HCT116 (cell line): ENCODE measurements at regions not wholly inside any gene's neighbourhood (a gene's known extent, or its start where the extent isn't known, plus 50 kb on each side); places are given as distances from the start of the nearest gene placed in this dataset.

Experiments used
- ATAC-seq: fragments of 200-7000 bp; cut with Tn5 transposase; 2 replicates; pipeline ENCODE4 v1.9.1; 2020; ENCODE audit warnings: mild to moderate bottlenecking, moderate library complexity
- BruUV-seq: library from RNA; stranded (reverse); fragments of 400-500 nt; replicated peaks from 2 replicates; lab custom pipeline; 2021; lab: Mats Ljungman, UMichigan
- CTCF ChIA-PET: fragments of 300-600 bp; sonication (Branson Sonifier 250); formaldehyde crosslinking; loops from one replicate; lab custom pipeline; 2021; ENCODE audit warnings: antibody characterized with exemption; lab: Charles Lee
- POLR2A ChIA-PET: fragments of 300-600, 350-600 bp; sonication (Branson Sonifier 250); formaldehyde crosslinking; loops from one replicate; lab custom pipeline; 2021; ENCODE audit warnings: antibody characterized with exemption; lab: Charles Lee
- RAD21 ChIA-PET, 2 experiments: fragments of 300-600 bp; sonication (Branson Sonifier 250); formaldehyde crosslinking; loops; one replicate each; lab custom pipeline; 2023; ENCODE audit warnings: low total read pairs in 2 of 2; ENCODE audit not compliant: uncharacterized antibody in 2 of 2, unreplicated experiment in 2 of 2, low non-redundant PET in 1 of 2; lab: Charles Lee
- DNase-seq: peaks from one replicate; pipeline ENCODE4 v3.0.0-alpha.2; 2010; ENCODE audit warnings: low read depth, low spot score
- H2AFZ ChIP-seq: fragments of 200-600 bp; shearing (Covaris generic), sonication (generic); 2 replicates; pipeline ENCODE4 v1.6.1; 2017; ENCODE audit warnings: low read depth, mixed run types, mixed read lengths, antibody characterized with exemption, low read length; ENCODE audit not compliant: poor library complexity, severe bottlenecking
- H3K27ac ChIP-seq: 2 replicates; pipeline ENCODE4 v1.5.1; 2012; ENCODE audit warnings: low read depth, low read length
- H3K27me3 ChIP-seq: fragments of 200-600 bp; sonication (generic); 2 replicates; pipeline ENCODE4 v1.6.1; 2016; ENCODE audit warnings: mixed run types, low read length, mixed read lengths; ENCODE audit not compliant: insufficient read depth
- H3K36me3 ChIP-seq, 2 experiments: fragments of 200-500 bp in 1 of 2; fragments of 200-600 bp in 1 of 2; sonication (Bioruptor generic) in 1 of 2; sonication (generic) in 1 of 2; 2 replicates each; pipeline versions ENCODE4 v1.5.1 to v1.6.1; 2014 to 2016; ENCODE audit warnings: low read length in 2 of 2, inconsistent platforms in 1 of 2, mixed read lengths in 1 of 2, mixed run types in 1 of 2; ENCODE audit not compliant: insufficient read depth in 2 of 2, control insufficient read depth in 1 of 2
- H3K4me1 ChIP-seq, 2 experiments: fragments of 200-600 bp in 1 of 2; sonication (generic) in 1 of 2; 2 replicates each; pipeline versions ENCODE4 v1.5.1 to v1.6.1; 2012 to 2017; ENCODE audit warnings: low read length in 2 of 2, inconsistent platforms in 1 of 2, mild to moderate bottlenecking in 1 of 2, mixed read lengths in 1 of 2, mixed run types in 1 of 2, moderate library complexity in 1 of 2; ENCODE audit not compliant: insufficient read depth in 2 of 2, control insufficient read depth in 1 of 2
- H3K4me2 ChIP-seq: fragments of 200-600 bp; sonication (generic); 2 replicates; pipeline ENCODE4 v1.6.1; 2017; ENCODE audit warnings: mixed run types, low read length, mixed read lengths
- H3K4me3 ChIP-seq, 2 experiments: fragments of 200-600 bp in 1 of 2; sonication (generic) in 1 of 2; replicated peaks in 1 of 2; 2 replicates each; pipeline ENCODE4 v1.5.1; 2011 to 2016; ENCODE audit warnings: low read length in 2 of 2, control low read depth in 1 of 2, low read depth in 1 of 2, mild to moderate bottlenecking in 1 of 2, mixed read lengths in 1 of 2, mixed run types in 1 of 2
- H3K79me2 ChIP-seq: fragments of 200-600 bp; sonication (generic); 2 replicates; pipeline ENCODE4 v1.6.1; 2017; ENCODE audit warnings: mild to moderate bottlenecking, mixed run types, low read length, moderate library complexity, mixed read lengths; ENCODE audit not compliant: insufficient read depth
- H3K9ac ChIP-seq: fragments of 200-600 bp; sonication (generic); 2 replicates; pipeline ENCODE4 v1.6.1; 2016; ENCODE audit warnings: low read length, mixed read lengths
- H3K9me2 ChIP-seq: fragments of 200-600 bp; sonication (generic), shearing (Covaris generic); 2 replicates; pipeline ENCODE4 v1.6.1; 2017; ENCODE audit warnings: mixed run types, mild to moderate bottlenecking, moderate library complexity; ENCODE audit not compliant: insufficient read depth
- H3K9me3 ChIP-seq, 2 experiments: fragments of 200-500 bp in 1 of 2; fragments of 200-600 bp in 1 of 2; sonication (Bioruptor generic) in 1 of 2; sonication (generic) in 1 of 2; 2 replicates each; pipeline ENCODE4 v1.6.1; 2014 to 2017; ENCODE audit warnings: low read length in 2 of 2, mixed read lengths in 2 of 2, inconsistent platforms in 1 of 2, low read depth in 1 of 2, mild to moderate bottlenecking in 1 of 2, mixed run types in 1 of 2, moderate library complexity in 1 of 2; ENCODE audit not compliant: control insufficient read depth in 1 of 2, insufficient read depth in 1 of 2
- H4K20me1 ChIP-seq: fragments of 200-600 bp; sonication (generic), shearing (Covaris generic); 2 replicates; pipeline ENCODE4 v1.6.1; 2017; ENCODE audit warnings: mixed run types, mild to moderate bottlenecking, moderate library complexity; ENCODE audit not compliant: insufficient read depth
- ATF3 ChIP-seq: IDR thresholded peaks from 2 replicates; pipeline ENCODE4 v1.6.1; 2012
- CTCF ChIP-seq, 3 experiments: fragments of 200-600 bp in 1 of 3; sonication (generic) in 1 of 3; IDR thresholded peaks in 2 of 3; conservative IDR thresholded peaks in 1 of 3; 2 replicates each; pipeline ENCODE4 v1.5.1; 2012 to 2017; ENCODE audit warnings: low read depth in 2 of 3, low read length in 2 of 3, antibody characterized with exemption in 1 of 3, borderline replicate concordance in 1 of 3, control low read depth in 1 of 3, mild to moderate bottlenecking in 1 of 3, mixed read lengths in 1 of 3, mixed run types in 1 of 3, moderate library complexity in 1 of 3; ENCODE audit not compliant: insufficient read depth in 1 of 3
- EZH2 ChIP-seq: fragments of 200-600 bp; sonication (generic); IDR thresholded peaks from 2 replicates; pipeline ENCODE4 v1.6.1; 2017; ENCODE audit warnings: antibody characterized with exemption, mixed run types
- EZH2phosphoT487 ChIP-seq: fragments of 200-600 bp; IDR thresholded peaks from 2 replicates; pipeline ENCODE4 v1.6.1; 2018; ENCODE audit warnings: antibody characterized with exemption, borderline replicate concordance
- FOSL1 ChIP-seq: IDR thresholded peaks from 2 replicates; pipeline ENCODE4 v1.6.1; 2012; ENCODE audit warnings: low read depth
- JUND ChIP-seq: IDR thresholded peaks from 2 replicates; pipeline ENCODE4 v1.6.1; 2012
- MAX ChIP-seq: IDR thresholded peaks from 2 replicates; pipeline ENCODE4 v1.6.1; 2012
- POLR2A ChIP-seq: IDR thresholded peaks from 2 replicates; pipeline ENCODE4 v1.7.0; 2011; ENCODE audit warnings: borderline replicate concordance; ENCODE audit not compliant: insufficient read depth, insufficient read length; ENCODE audit errors: extremely low read depth
- REST ChIP-seq: IDR thresholded peaks from 2 replicates; pipeline ENCODE4 v1.6.1; 2012; ENCODE audit warnings: low read depth
- SIN3A ChIP-seq: IDR thresholded peaks from 2 replicates; pipeline ENCODE4 v1.6.1; 2012; ENCODE audit warnings: low read depth
- SP1 ChIP-seq: IDR thresholded peaks from 2 replicates; pipeline ENCODE4 v1.6.1; 2012; ENCODE audit warnings: low read depth
- SRF ChIP-seq: IDR thresholded peaks from 2 replicates; pipeline ENCODE4 v1.6.1; 2012; ENCODE audit warnings: low read depth
- TCF7L2 ChIP-seq: IDR thresholded peaks from 2 replicates; pipeline ENCODE4 v1.7.0; 2011; ENCODE audit warnings: borderline replicate concordance, inconsistent platforms; ENCODE audit not compliant: insufficient read depth, insufficient read length; ENCODE audit errors: extremely low read depth
- YY1 ChIP-seq: IDR thresholded peaks from 2 replicates; pipeline ENCODE4 v1.6.1; 2011; ENCODE audit warnings: low read length, low read depth, moderate library complexity, mild to moderate bottlenecking; ENCODE audit not compliant: insufficient replicate concordance; ENCODE audit errors: extremely low read depth
- ZBTB33 ChIP-seq: IDR thresholded peaks from 2 replicates; pipeline ENCODE4 v1.6.1; 2011; ENCODE audit warnings: mild to moderate bottlenecking, low read length, moderate library complexity; ENCODE audit not compliant: insufficient replicate concordance; ENCODE audit errors: extremely low read depth
- ZFX ChIP-seq: fragments of 450-650 bp; IDR thresholded peaks from 2 replicates; pipeline ENCODE4 v1.6.1; 2017
- ZNF274 ChIP-seq: fragments of 200-500 bp; sonication (Bioruptor generic); IDR thresholded peaks from 2 replicates; pipeline ENCODE4 v1.6.1; 2014; ENCODE audit warnings: mild to moderate bottlenecking, low read depth, low read length, inconsistent platforms
- intact Hi-C: fragments of 100-400 bp; cut with micrococcal nuclease; formaldehyde crosslinking; loops from 2 replicates; pipeline ENCODE4 v1.10.0; 2022

GRCh38 chr18:40789286-40789685 lies 1165.7 kb upstream of the PIK3C3 start:
- Histone ChIP-seq H4K20me1 (no peaks in the 10 kb centered on the region), H3K27me3 (no peaks in the 10 kb centered on the region), H3K4me3 (no peak overlapping the region), H3K4me2 (no peak overlapping the region), H3K36me3 (no peaks in the 10 kb centered on the region), H3K9ac (no peak overlapping the region), H3K27ac (no peak overlapping the region), H3K4me1 (no peaks in the 10 kb centered on the region), H3K9me2 (no peaks in the 10 kb centered on the region), H2AFZ (no peak overlapping the region), H3K9me3 (peaks cover 0 to 30% of the 10 kb centered on the region in 2 experiments; a peak in 2 of 4 replicates), H3K79me2 (no peaks in the 10 kb centered on the region)
- RAD21 ChIA-PET = no interaction called here
- CTCF ChIA-PET = no interaction called here
- TF ChIP-seq YY1 (no peak), ZFX (no peak), MAX (no peak), POLR2A (no peak), SRF (no peak), CTCF (IDR thresholded peaks at IDR 0.05 in 2 of 3, conservative IDR thresholded peaks at IDR 0.05 in 1 of 3; ENCODE audit: borderline replicate concordance in 1 of 3, insufficient read depth in 1 of 3, low read depth in 2 of 3, low read length in 2 of 3) (no peak), FOSL1 (no peak), SIN3A (no peak), EZH2 (no peak), ZBTB33 (no peak), SP1 (no peak), REST (no peak), JUND (no peak), ZNF274 (no peak), ATF3 (no peak), EZH2phosphoT487 (no peak), TCF7L2 (no peak)
- intact Hi-C loops = no loop called here
- no peak for DNase-seq
- POLR2A ChIA-PET = no interaction called here
- no peak for ATAC-seq
- no TSS peak for BruUV-seq
